HG03460 (cell line): ENCODE measurements at regions not wholly inside any gene's neighbourhood (a gene's known extent, or its start where the extent isn't known, plus 50 kb on each side); places are given as distances from the start of the nearest gene placed in this dataset.

Source experiments
- ATAC-seq: cut with Tn5 transposase; IDR thresholded peaks from one replicate; pipeline ENCODE4 v1.9.1; 2021; ENCODE audit not compliant: unreplicated experiment

GRCh38 chr7:15938115-15938514 is 251.6 kb upstream of the MEOX2 start:
- no peak for ATAC-seq

GRCh38 chr7:15937571-15937970 is 251.1 kb upstream of the MEOX2 start:
- no peak for ATAC-seq

GRCh38 chr7:15936991-15937390 is 250.5 kb upstream of the MEOX2 start:
- ATAC-seq = no peak

GRCh38 chr7:15932318-15932717 is 245.8 kb upstream of the MEOX2 start:
- ATAC-seq = no peak

GRCh38 chr7:15929411-15929810 is 242.9 kb upstream of the MEOX2 start:
- no peak for ATAC-seq

GRCh38 chr7:15925608-15926007 is 239.1 kb upstream of the MEOX2 start:
- no peak for ATAC-seq

- no peak for ATAC-seq
Measured at GRCh38 chr7:15924910-15925309, 238.4 kb upstream of the MEOX2 start.

- ATAC-seq = no peak
Measured at GRCh38 chr7:15922002-15922401, 235.5 kb upstream of the MEOX2 start.

GRCh38 chr7:15921576-15921975 is 235.1 kb upstream of the MEOX2 start:
- no peak for ATAC-seq

- ATAC-seq = no peak
Measured at GRCh38 chr7:15920953-15921352, 234.5 kb upstream of the MEOX2 start.

GRCh38 chr7:15916681-15917380 is 230.3 kb upstream of the MEOX2 start:
- ATAC-seq = no peak

- no peak for ATAC-seq
Measured at GRCh38 chr7:15915686-15916293, 229.3 kb upstream of the MEOX2 start.

GRCh38 chr7:15914611-15915010 is 228.1 kb upstream of the MEOX2 start:
- no peak for ATAC-seq

- no peak for ATAC-seq
Measured at GRCh38 chr7:15906436-15906835, 220.0 kb upstream of the MEOX2 start.

GRCh38 chr7:15905251-15906040 is 219.0 kb upstream of the MEOX2 start:
- no peak for ATAC-seq

GRCh38 chr7:15891151-15891881 is 204.8 kb upstream of the MEOX2 start:
- no peak for ATAC-seq

- no peak for ATAC-seq
Measured at GRCh38 chr7:15889507-15889906, 203.0 kb upstream of the MEOX2 start.

GRCh38 chr7:15888090-15888489 is 201.6 kb upstream of the MEOX2 start:
- no peak for ATAC-seq

- ATAC-seq = no peak
Measured at GRCh38 chr7:15886626-15887025, 200.1 kb upstream of the MEOX2 start.

GRCh38 chr7:15885678-15886077 is 199.2 kb upstream of the MEOX2 start:
- ATAC-seq = no peak

GRCh38 chr7:15874774-15875173 is 188.3 kb upstream of the MEOX2 start:
- no peak for ATAC-seq
